Activated naive CD8-positive, alpha-beta T cell treated with anti-CD3 and anti-CD28 coated beads, Interleukin-2, amount 10 ng/mL, durations not matched to agents 7 days and 5 days (primary cell): ENCODE measurements at regions not wholly inside any gene's neighbourhood (a gene's known extent, or its start where the extent isn't known, plus 50 kb on each side); places are given as distances from the start of the nearest gene placed in this dataset.
"Not testable (repeated sequence)": the region's sequence is repeated elsewhere in the genome, so short reads cannot be mapped to it uniquely, and the experiment has no call there.

ENCODE experiments used
- ATAC-seq: fragments of 150-1000 bp; cut with Tn5 transposase; one replicate; pipeline ENCODE4 v1.10.0; 2021; ENCODE audit warnings: low read depth, moderate library complexity
- POLR2A ChIA-PET: fragments of 350-600 bp; sonication (Branson Sonifier 250); formaldehyde crosslinking; loops from one replicate; lab custom pipeline; 2021; ENCODE audit warnings: antibody characterized with exemption; lab: Charles Lee
- DNase-seq: peaks from one replicate; pipeline ENCODE4 v3.0.0; 2021
- H3K27ac Mint-ChIP-seq: one replicate; pipeline ENCODE4 v1.8.0; 2022; ENCODE audit warnings: mild to moderate bottlenecking, mixed read lengths
- H3K27me3 Mint-ChIP-seq: one replicate; pipeline ENCODE4 v1.8.0; 2022; ENCODE audit warnings: mild to moderate bottlenecking, moderate library complexity, mixed read lengths
- H3K36me3 Mint-ChIP-seq: one replicate; pipeline ENCODE4 v1.8.0; 2021; ENCODE audit warnings: mild to moderate bottlenecking, mixed read lengths
- H3K4me1 Mint-ChIP-seq: one replicate; pipeline ENCODE4 v1.8.0; 2021; ENCODE audit warnings: mixed read lengths
- H3K4me3 Mint-ChIP-seq: one replicate; pipeline ENCODE4 v1.8.0; 2022; ENCODE audit warnings: mild to moderate bottlenecking, moderate library complexity, mixed read lengths
- H3K9me3 Mint-ChIP-seq: one replicate; pipeline ENCODE4 v1.8.0; 2021; ENCODE audit warnings: mixed read lengths

GRCh38 chr5:18466731-18467130 is 832.5 kb downstream of the TAF11L14 start:
- ATAC-seq (no peak), DNase-seq (no peak)
- H3K36me3 Mint-ChIP-seq: no peaks in the 10 kb centered on the region
- H3K4me3 Mint-ChIP-seq: no peak overlapping the region
- H3K4me1 Mint-ChIP-seq: no peaks in the 10 kb centered on the region
- no peak overlapping the region for H3K27ac Mint-ChIP-seq
- H3K9me3 Mint-ChIP-seq: no peaks in the 10 kb centered on the region
- POLR2A ChIA-PET: no interaction called here
- no peaks in the 10 kb centered on the region for H3K27me3 Mint-ChIP-seq

- H3K4me1 Mint-ChIP-seq, H3K36me3 Mint-ChIP-seq, H3K9me3 Mint-ChIP-seq, H3K27me3 Mint-ChIP-seq, H3K4me3 Mint-ChIP-seq, ATAC-seq, DNase-seq, POLR2A ChIA-PET, H3K27ac Mint-ChIP-seq: not testable (repeated sequence)
These were observed 837.5 kb downstream of the TAF11L14 start for GRCh38 chr5:18471791-18472190.

GRCh38 chr5:18483451-18483850 is 849.2 kb downstream of the TAF11L14 start:
- Mint-ChIP-seq H3K9me3 (no peaks in the 10 kb centered on the region), H3K27ac (no peak overlapping the region), H3K36me3 (no peaks in the 10 kb centered on the region), H3K4me1 (no peaks in the 10 kb centered on the region), H3K4me3 (no peak overlapping the region), H3K27me3 (no peaks in the 10 kb centered on the region)
- POLR2A ChIA-PET: no interaction called here
- no peak for DNase-seq
- no peak for ATAC-seq

GRCh38 chr5:18487928-18488480 is 853.7 kb downstream of the TAF11L14 start:
- POLR2A ChIA-PET: no interaction called here
- DNase-seq (no peak), ATAC-seq (no peak)
- no peaks in the 10 kb centered on the region for H3K4me1 Mint-ChIP-seq
- no peak overlapping the region for H3K27ac Mint-ChIP-seq
- H3K4me3 Mint-ChIP-seq: no peak overlapping the region
- H3K27me3 Mint-ChIP-seq: no peaks in the 10 kb centered on the region
- no peaks in the 10 kb centered on the region for H3K36me3 Mint-ChIP-seq
- H3K9me3 Mint-ChIP-seq: no peaks in the 10 kb centered on the region

- Mint-ChIP-seq H3K9me3 (no peaks in the 10 kb centered on the region), H3K27me3 (no peaks in the 10 kb centered on the region)
- POLR2A ChIA-PET: no interaction called here
These were observed 855.4 kb downstream of the TAF11L14 start for GRCh38 chr5:18489703-18490102.

DNA sequence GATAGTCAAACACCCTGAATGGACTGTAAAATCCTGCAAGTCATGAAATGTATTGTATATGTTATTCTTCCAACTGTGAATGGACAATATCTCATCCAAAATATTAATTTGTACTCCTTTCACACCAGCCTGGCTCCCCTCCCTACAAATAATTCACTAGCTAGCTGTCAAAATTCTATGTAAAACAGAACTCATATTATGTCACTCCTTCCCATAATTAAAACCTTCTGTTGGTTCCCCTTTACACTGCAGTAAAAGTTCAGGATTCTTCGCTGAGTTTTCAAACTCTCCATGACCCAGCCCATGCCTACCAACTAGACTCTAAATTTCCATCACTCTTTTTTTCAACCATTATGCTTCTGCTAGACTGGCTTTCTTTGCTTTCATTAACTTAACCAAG is 857.1 kb downstream of the TAF11L14 start:
- Mint-ChIP-seq H3K27ac (no peak overlapping the region), H3K27me3 (no peaks in the 10 kb centered on the region), H3K4me3 (no peak overlapping the region), H3K9me3 (peaks cover 4% of the 10 kb centered on the region), H3K4me1 (no peaks in the 10 kb centered on the region), H3K36me3 (no peaks in the 10 kb centered on the region)
- POLR2A ChIA-PET: no interaction called here
- ATAC-seq (no peak), DNase-seq (no peak)

More at GRCh38 chr5:18489703-18490102, 855.4 kb downstream of the TAF11L14 start:
- no peak for ATAC-seq
- Mint-ChIP-seq H3K4me3 (no peak overlapping the region), H3K4me1 (no peaks in the 10 kb centered on the region), H3K27ac (no peak overlapping the region), H3K36me3 (no peaks in the 10 kb centered on the region)
- DNase-seq: no peak

DNA sequence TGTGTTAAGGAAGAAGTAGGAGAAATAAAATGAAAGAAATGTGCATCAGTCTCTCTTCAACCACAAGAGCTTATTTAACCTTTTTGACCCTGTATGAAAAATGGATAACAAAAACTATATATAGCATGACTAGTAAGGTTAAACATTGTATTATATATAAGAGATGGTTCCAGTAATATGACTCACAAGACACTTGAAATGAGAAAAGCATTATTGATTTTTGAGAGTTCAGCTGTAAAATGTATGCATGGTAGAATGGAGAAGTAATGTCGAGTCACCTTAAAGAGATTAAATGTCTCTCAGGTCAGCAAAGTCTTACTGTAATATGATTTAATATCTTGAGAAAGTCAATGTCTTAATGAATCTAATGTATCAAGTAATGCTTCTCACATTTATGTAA is 860.9 kb downstream of the TAF11L14 start:
- H3K27ac Mint-ChIP-seq: no peak overlapping the region
- DNase-seq (no peak), ATAC-seq (no peak)
- no peaks in the 10 kb centered on the region for H3K4me1 Mint-ChIP-seq
- POLR2A ChIA-PET: no interaction called here
- H3K4me3 Mint-ChIP-seq: no peak overlapping the region
- no peaks in the 10 kb centered on the region for H3K36me3 Mint-ChIP-seq
- H3K27me3 Mint-ChIP-seq: no peaks in the 10 kb centered on the region
- peaks cover 7% of the 10 kb centered on the region for H3K9me3 Mint-ChIP-seq

DNA sequence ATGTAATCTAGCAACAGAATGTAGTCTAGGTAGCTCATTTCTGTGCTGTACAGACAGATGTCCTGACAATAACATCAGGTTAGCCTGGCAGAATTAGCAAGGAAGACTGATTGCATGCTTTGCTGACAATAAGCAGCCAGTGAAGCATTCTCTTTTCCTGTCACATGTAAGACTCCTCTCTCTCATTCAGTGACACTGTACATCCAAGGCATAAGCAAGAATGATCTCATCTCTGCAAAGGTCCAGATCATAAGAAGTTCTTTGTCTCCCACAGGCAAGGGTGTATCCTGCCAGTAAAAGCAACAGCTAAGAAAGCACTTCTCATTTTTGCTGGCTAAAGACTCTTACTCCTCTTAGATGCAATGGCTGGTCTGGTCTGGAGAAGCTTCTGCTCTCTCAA is 861.8 kb downstream of the TAF11L14 start:
- Mint-ChIP-seq H3K4me1 (no peaks in the 10 kb centered on the region), H3K27ac (no peak overlapping the region), H3K4me3 (no peak overlapping the region), H3K36me3 (no peaks in the 10 kb centered on the region), H3K9me3 (peaks cover 7% of the 10 kb centered on the region), H3K27me3 (no peaks in the 10 kb centered on the region)
- DNase-seq: no peak
- no peak for ATAC-seq
- POLR2A ChIA-PET: no interaction called here

GRCh38 chr5:18497089-18497488 is 862.8 kb downstream of the TAF11L14 start:
- Mint-ChIP-seq H3K36me3 (no peaks in the 10 kb centered on the region), H3K27ac (no peak overlapping the region), H3K27me3 (no peaks in the 10 kb centered on the region), H3K4me3 (no peak overlapping the region), H3K4me1 (no peaks in the 10 kb centered on the region), H3K9me3 (peaks cover 7% of the 10 kb centered on the region)
- POLR2A ChIA-PET: no interaction called here
- DNase-seq (no peak), ATAC-seq (no peak)

GRCh38 chr5:18503797-18504328 is 869.6 kb downstream of the TAF11L14 start:
- Mint-ChIP-seq H3K9me3 (peaks cover under 1% of the 10 kb centered on the region), H3K4me3 (no peak overlapping the region), H3K36me3 (no peaks in the 10 kb centered on the region), H3K27ac (no peak overlapping the region), H3K27me3 (no peaks in the 10 kb centered on the region), H3K4me1 (no peaks in the 10 kb centered on the region)
- no peak for DNase-seq
- POLR2A ChIA-PET: no interaction called here
- no peak for ATAC-seq

GRCh38 chr5:18507114-18507513 is 872.9 kb downstream of the TAF11L14 start:
- peaks cover 3% of the 10 kb centered on the region for H3K9me3 Mint-ChIP-seq
- no peak overlapping the region for H3K4me3 Mint-ChIP-seq
- no peak for DNase-seq
- no peaks in the 10 kb centered on the region for H3K27me3 Mint-ChIP-seq
- no peaks in the 10 kb centered on the region for H3K36me3 Mint-ChIP-seq
- no peak overlapping the region for H3K27ac Mint-ChIP-seq
- POLR2A ChIA-PET: no interaction called here
- no peaks in the 10 kb centered on the region for H3K4me1 Mint-ChIP-seq
- no peak for ATAC-seq

DNA sequence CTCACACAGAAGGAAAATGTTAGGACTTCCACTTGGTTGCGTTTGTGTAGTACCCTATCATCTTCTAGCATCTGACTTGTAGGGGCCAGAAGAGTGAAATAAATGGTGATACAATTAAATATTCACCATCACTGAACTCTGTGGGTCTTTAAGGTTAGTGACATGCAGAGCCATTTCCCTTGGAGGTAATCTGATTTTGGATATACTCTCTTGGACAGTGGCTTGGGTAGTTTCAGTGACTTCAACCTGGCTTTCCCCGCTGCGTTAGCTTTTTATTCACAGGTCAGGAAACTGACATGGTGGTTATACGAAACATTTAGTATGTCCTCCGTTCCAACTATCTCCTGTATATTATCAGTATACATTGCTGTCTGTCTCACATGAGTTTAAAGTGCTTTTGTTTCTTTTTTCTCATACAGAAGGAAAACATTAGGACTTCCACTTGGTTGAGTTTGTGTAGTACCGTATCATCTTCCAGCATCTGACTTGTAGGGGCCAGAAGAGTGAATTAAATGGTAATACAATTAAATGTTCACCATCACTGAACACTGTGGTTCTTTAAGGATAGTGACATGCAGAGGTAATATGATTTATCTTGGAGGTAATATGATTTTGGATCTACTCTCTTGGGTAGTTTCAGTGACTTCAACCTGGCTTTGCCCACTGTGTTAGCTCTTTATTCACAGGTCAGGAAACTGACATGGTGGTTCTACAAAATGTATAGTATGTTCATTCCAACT is 883.6 kb downstream of the TAF11L14 start:
- Mint-ChIP-seq H3K27me3 (no peaks in the 10 kb centered on the region), H3K9me3 (peaks cover 6% of the 10 kb centered on the region), H3K36me3 (no peaks in the 10 kb centered on the region), H3K4me3 (no peak overlapping the region), H3K4me1 (no peaks in the 10 kb centered on the region), H3K27ac (no peak overlapping the region)
- no peak for ATAC-seq
- DNase-seq: no peak
- POLR2A ChIA-PET: no interaction called here

GRCh38 chr5:18523380-18523779 is 889.1 kb downstream of the TAF11L14 start:
- POLR2A ChIA-PET: no interaction called here
- Mint-ChIP-seq H3K4me1 (no peaks in the 10 kb centered on the region), H3K27ac (no peak overlapping the region), H3K9me3 (peaks cover 6% of the 10 kb centered on the region), H3K27me3 (no peaks in the 10 kb centered on the region), H3K4me3 (no peak overlapping the region), H3K36me3 (no peaks in the 10 kb centered on the region)
- no peak for DNase-seq
- ATAC-seq: no peak

DNA sequence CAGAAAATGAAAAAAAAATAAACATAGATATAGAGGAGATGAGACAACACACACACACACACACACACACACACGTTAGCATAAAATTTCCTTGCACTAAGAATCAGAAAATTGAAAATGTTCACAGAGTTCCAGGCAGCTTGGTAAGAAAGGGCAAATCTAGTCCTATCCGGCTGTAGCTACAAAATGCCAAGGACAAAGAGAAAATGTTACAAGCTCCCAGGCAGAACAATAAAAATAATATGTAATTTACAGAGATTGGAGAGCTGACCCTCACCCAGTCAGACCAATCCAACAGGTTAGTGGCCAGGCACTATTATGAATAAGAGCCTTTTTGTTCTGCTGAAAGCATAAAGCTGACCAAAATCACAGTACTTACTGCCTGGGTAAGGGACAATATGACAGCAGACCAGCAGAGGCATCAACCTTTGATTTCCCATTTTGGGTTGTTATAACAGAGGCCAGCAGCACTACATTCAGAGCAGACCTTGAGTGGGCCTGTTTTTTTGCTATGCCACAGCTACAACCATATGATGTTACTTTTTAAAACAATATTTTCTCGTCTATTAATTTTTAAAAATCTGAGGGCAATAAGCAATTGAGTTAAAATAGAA is 892.6 kb downstream of the TAF11L14 start:
- Mint-ChIP-seq H3K27ac (no peak overlapping the region), H3K9me3 (no peaks in the 10 kb centered on the region), H3K27me3 (no peaks in the 10 kb centered on the region), H3K4me3 (no peak overlapping the region), H3K4me1 (no peaks in the 10 kb centered on the region), H3K36me3 (no peaks in the 10 kb centered on the region)
- DNase-seq: no peak
- POLR2A ChIA-PET: no interaction called here
- ATAC-seq: no peak
